Left ventricle myocardium inferior (tissue), 1 donor: ENCODE measurements at regions not wholly inside any gene's neighbourhood (a gene's known extent, or its start where the extent isn't known, plus 50 kb on each side); places are given as distances from the start of the nearest gene placed in this dataset.

Experiments
- DNase-seq: peaks from one replicate; pipeline ENCODE4 v3.0.0-alpha.2; 2020
- H3K27ac ChIP-seq: fragments of 200-600 bp; replicated peaks from 2 replicates; pipeline ENCODE4 v1.8.0; 2021
- H3K27me3 ChIP-seq: fragments of 200-600 bp; 2 replicates; pipeline ENCODE4 v1.8.0; 2021; ENCODE audit warnings: low read depth
- H3K36me3 ChIP-seq: fragments of 200-600 bp; 2 replicates; pipeline ENCODE4 v1.8.0; 2021
- H3K4me1 ChIP-seq: fragments of 200-600 bp; 2 replicates; pipeline ENCODE4 v1.8.0; 2021
- H3K4me3 ChIP-seq: fragments of 200-600 bp; 2 replicates; pipeline ENCODE4 v1.8.0; 2021; ENCODE audit warnings: mild to moderate bottlenecking, moderate library complexity
- H3K9me3 ChIP-seq: fragments of 200-600 bp; replicated peaks from 2 replicates; pipeline ENCODE4 v1.8.0; 2021
- CTCF ChIP-seq: fragments of 200-600 bp; IDR thresholded peaks from 2 replicates; pipeline ENCODE4 v1.8.0; 2021; ENCODE audit warnings: antibody characterized with exemption, mild to moderate bottlenecking, borderline replicate concordance
- intact Hi-C: fragments of 100-400 bp; cut with micrococcal nuclease; formaldehyde crosslinking; loops from one replicate; pipeline ENCODE4 v1.11.0; 2022
- donor health status: DM: no; HTN: yes; CAD: no; lungs with severe emphysema.

DNA sequence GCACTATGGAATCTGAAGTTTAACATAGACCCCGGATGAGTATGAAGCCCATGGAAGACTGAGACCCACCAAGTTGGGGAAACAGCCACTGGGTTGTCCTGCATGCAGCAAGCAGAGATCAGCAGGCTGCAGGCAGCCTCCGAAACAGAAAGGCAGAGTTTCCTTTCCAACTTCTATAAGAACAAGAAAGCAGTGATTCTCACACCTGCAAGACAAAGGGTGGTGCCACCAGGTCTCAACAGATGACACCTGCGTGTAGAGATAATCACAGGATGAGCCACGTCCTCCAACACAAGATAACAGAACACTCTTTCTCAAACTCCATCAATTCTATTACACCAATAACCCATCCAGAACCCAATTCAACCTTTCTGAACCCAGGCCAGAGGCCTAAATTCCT lies 457.9 kb downstream of the FOXO1 start:
- H3K36me3 ChIP-seq, result no peaks in the 10 kb centered on the region
- no peak for TF ChIP-seq CTCF
- H3K9me3 ChIP-seq, result peaks cover 9% of the 10 kb centered on the region
- intact Hi-C loops, result no loop called here
- H3K27me3 ChIP-seq, result no peaks in the 10 kb centered on the region
- H3K27ac ChIP-seq, result no peak overlapping the region
- no peak for DNase-seq
- H3K4me3 ChIP-seq, result no peak overlapping the region
- peaks cover 9% of the 10 kb centered on the region for H3K4me1 ChIP-seq

GRCh38 chr13:40210865-40211585 lies 455.4 kb downstream of the FOXO1 start:
- intact Hi-C loops, result no loop called here
- no peaks in the 10 kb centered on the region for H3K27me3 ChIP-seq
- DNase-seq, result no peak
- no peaks in the 10 kb centered on the region for H3K36me3 ChIP-seq
- no peak for TF ChIP-seq CTCF
- no peaks in the 10 kb centered on the region for H3K9me3 ChIP-seq
- H3K27ac ChIP-seq, result no peak overlapping the region
- H3K4me1 ChIP-seq, result peaks cover 8% of the 10 kb centered on the region
- no peak overlapping the region for H3K4me3 ChIP-seq

DNA sequence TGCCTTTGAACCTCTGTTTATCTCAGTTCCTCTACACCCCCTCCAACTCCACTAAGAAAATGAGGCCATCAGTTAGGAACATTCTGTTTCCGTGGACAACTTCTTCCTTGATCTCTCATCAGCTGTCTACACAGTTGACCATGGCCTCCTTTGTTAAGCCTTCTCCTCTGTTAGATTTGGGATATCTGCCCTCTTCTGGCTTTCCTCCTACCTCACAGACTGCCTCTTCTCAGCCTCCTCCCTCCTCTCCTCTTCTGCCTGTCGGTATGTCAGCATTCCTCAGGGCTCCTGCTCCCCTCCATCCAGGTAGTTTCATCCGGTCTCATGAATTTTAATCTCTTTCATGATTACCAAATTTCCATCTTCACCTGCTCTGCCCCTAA lies 454.9 kb downstream of the FOXO1 start:
- Histone ChIP-seq H3K4me1 (peaks cover 3% of the 10 kb centered on the region), H3K27ac (no peak overlapping the region), H3K27me3 (no peaks in the 10 kb centered on the region), H3K4me3 (no peak overlapping the region), H3K36me3 (no peaks in the 10 kb centered on the region), H3K9me3 (no peaks in the 10 kb centered on the region)
- no peak for TF ChIP-seq CTCF
- intact Hi-C loops, result no loop called here
- DNase-seq, result no peak

DNA sequence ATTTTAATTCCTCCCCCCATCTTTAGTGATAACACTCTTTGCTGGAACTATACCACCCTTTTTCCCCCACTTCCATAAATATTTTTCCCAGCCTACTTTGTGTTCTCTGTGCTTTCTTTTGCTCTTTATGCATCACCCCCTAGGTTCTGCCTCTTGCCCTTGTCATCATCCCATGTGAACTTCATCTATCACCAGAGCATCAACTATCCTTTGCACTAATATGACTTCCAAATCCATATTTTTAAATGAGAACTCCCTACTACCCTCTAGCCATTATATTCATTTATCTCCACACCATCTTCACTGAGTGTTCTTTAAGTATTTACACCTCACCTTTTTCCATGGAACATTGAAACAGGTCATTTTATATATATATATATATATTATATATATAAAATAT lies 452.7 kb downstream of the FOXO1 start:
- DNase-seq, result no peak
- no peaks in the 10 kb centered on the region for H3K27me3 ChIP-seq

GRCh38 chr13:40215311-40215710 lies 451.1 kb downstream of the FOXO1 start:
- DNase-seq, result no peak
- Histone ChIP-seq H3K9me3 (no peaks in the 10 kb centered on the region), H3K4me1 (no peaks in the 10 kb centered on the region), H3K27me3 (no peaks in the 10 kb centered on the region), H3K27ac (no peak overlapping the region), H3K36me3 (no peaks in the 10 kb centered on the region), H3K4me3 (no peak overlapping the region)
- intact Hi-C loops, result no loop called here
- no peak for TF ChIP-seq CTCF

More for the DNA sequence above, 452.7 kb downstream of the FOXO1 start:
- Histone ChIP-seq H3K9me3 (no peaks in the 10 kb centered on the region), H3K36me3 (no peaks in the 10 kb centered on the region), H3K27ac (no peak overlapping the region), H3K4me3 (no peak overlapping the region), H3K4me1 (no peaks in the 10 kb centered on the region)
- intact Hi-C loops, result no loop called here
- no peak for TF ChIP-seq CTCF
